IMR-90 (cell line): ENCODE measurements at regions not wholly inside any gene's neighbourhood (a gene's known extent, or its start where the extent isn't known, plus 50 kb on each side); places are given as distances from the start of the nearest gene placed in this dataset.

Experiments
- ATAC-seq: fragments of 200-7000 bp; cut with Tn5 transposase; 2 replicates; pipeline ENCODE4 v1.9.1; 2020; ENCODE audit warnings: low read depth, mild to moderate bottlenecking, moderate library complexity
- BruUV-seq: library from RNA; stranded (reverse); fragments of 400-500 nt; replicated peaks from 2 replicates; lab custom pipeline; 2021; lab: Mats Ljungman, UMichigan
- CTCF ChIA-PET: fragments of 300-600 bp; formaldehyde crosslinking; extraction: SDS; loops from one replicate; lab custom pipeline; 2021; ENCODE audit warnings: antibody characterized with exemption; lab: Yijun Ruan, JAX
- POLR2A ChIA-PET: fragments of 300-600 bp; sonication (Branson Sonifier 250); formaldehyde crosslinking; loops from one replicate; lab custom pipeline; 2022; ENCODE audit warnings: antibody characterized with exemption; ENCODE audit not compliant: unreplicated experiment; lab: Charles Lee
- DNase-seq: peaks from one replicate; pipeline ENCODE4 v3.0.0; 2013
- H2AFZ ChIP-seq: replicated peaks from 2 replicates; pipeline ENCODE3; 2013; ENCODE audit warnings: low read length, mild to moderate bottlenecking; ENCODE audit not compliant: poor library complexity
- H2AK5ac ChIP-seq: 2 replicates; pipeline ENCODE4 v1.6.1; 2013; ENCODE audit warnings: low read depth, low read length, inconsistent platforms
- H2AK9ac ChIP-seq: replicated peaks from 2 replicates; pipeline ENCODE3; 2013; ENCODE audit warnings: mild to moderate bottlenecking, low read depth, low read length, moderate library complexity; ENCODE audit not compliant: poor library complexity
- H2BK120ac ChIP-seq: 2 replicates; pipeline ENCODE4 v1.6.1; 2013; ENCODE audit warnings: low read depth, low read length, inconsistent platforms
- H2BK15ac ChIP-seq: 3 replicates; pipeline ENCODE4 v1.6.1; 2013; ENCODE audit warnings: low read depth, low read length, inconsistent platforms
- H2BK20ac ChIP-seq: 2 replicates; pipeline ENCODE4 v1.6.1; 2013; ENCODE audit warnings: low read depth, mild to moderate bottlenecking, inconsistent platforms, low read length, moderate library complexity
- H2BK5ac ChIP-seq: 2 replicates; pipeline ENCODE4 v1.6.1; 2013; ENCODE audit warnings: mild to moderate bottlenecking, low read depth, low read length, inconsistent platforms; ENCODE audit not compliant: poor library complexity, severe bottlenecking
- H3K14ac ChIP-seq: replicated peaks from 2 replicates; pipeline ENCODE4 v1.6.1; 2013; ENCODE audit warnings: low read depth, low read length, inconsistent platforms
- H3K18ac ChIP-seq: 2 replicates; pipeline ENCODE4 v1.6.1; 2013; ENCODE audit warnings: low read depth, low read length, control low read depth
- H3K23ac ChIP-seq: 2 replicates; pipeline ENCODE4 v1.6.1; 2013; ENCODE audit warnings: low read depth, low read length, inconsistent platforms
- H3K27ac ChIP-seq: 2 replicates; pipeline ENCODE4 v1.5.1; 2013; ENCODE audit warnings: mild to moderate bottlenecking, control low read depth, low read length; ENCODE audit not compliant: insufficient read depth
- H3K27me3 ChIP-seq: 2 replicates; pipeline ENCODE4 v1.6.1; 2013; ENCODE audit warnings: low read length; ENCODE audit not compliant: control insufficient read depth, insufficient read depth
- H3K36me3 ChIP-seq: 2 replicates; pipeline ENCODE4 v1.6.1; 2013; ENCODE audit warnings: low read length, mixed read lengths; ENCODE audit not compliant: control insufficient read depth, insufficient read depth
- H3K4ac ChIP-seq: 2 replicates; pipeline ENCODE4 v1.6.1; 2013; ENCODE audit warnings: low read depth, low read length, inconsistent platforms
- H3K4me1 ChIP-seq: 2 replicates; pipeline ENCODE4 v1.6.1; 2013; ENCODE audit warnings: low read length, mixed read lengths; ENCODE audit not compliant: control insufficient read depth, insufficient read depth
- H3K4me2 ChIP-seq: 2 replicates; pipeline ENCODE4 v1.6.1; 2013; ENCODE audit warnings: low read depth, mild to moderate bottlenecking, control low read depth, low read length, moderate library complexity
- H3K4me3 ChIP-seq: 2 replicates; pipeline ENCODE4 v1.5.1; 2013; ENCODE audit warnings: low read depth, mild to moderate bottlenecking, control low read depth, low read length, moderate library complexity; ENCODE audit not compliant: insufficient read depth
- H3K56ac ChIP-seq: 2 replicates; pipeline ENCODE4 v1.6.1; 2013; ENCODE audit warnings: low read length, inconsistent platforms; ENCODE audit not compliant: insufficient read depth; ENCODE audit errors: extremely low read depth
- H3K79me1 ChIP-seq, 2 experiments: 2 replicates each; pipeline ENCODE4 v1.6.1; 2013; ENCODE audit warnings: low read length in 2 of 2, inconsistent platforms in 1 of 2, low read depth in 1 of 2
- H3K9ac ChIP-seq: 2 replicates; pipeline ENCODE4 v1.6.1; 2013; ENCODE audit warnings: low read depth, low read length, control low read depth
- H3K9me1 ChIP-seq: 2 replicates; pipeline ENCODE4 v1.6.1; 2013; ENCODE audit warnings: low read length, inconsistent platforms; ENCODE audit not compliant: insufficient read depth
- H3K9me3 ChIP-seq: 2 replicates; pipeline ENCODE4 v1.6.1; 2013; ENCODE audit warnings: low read length; ENCODE audit not compliant: control insufficient read depth, insufficient read depth
- H4K20me1 ChIP-seq: 2 replicates; pipeline ENCODE4 v1.6.1; 2013; ENCODE audit warnings: low read length, inconsistent platforms; ENCODE audit not compliant: insufficient read depth
- H4K5ac ChIP-seq: 2 replicates; pipeline ENCODE4 v1.6.1; 2013; ENCODE audit warnings: mild to moderate bottlenecking, low read depth, low read length, control low read depth
- H4K8ac ChIP-seq, 2 experiments: 2 replicates each; pipeline ENCODE4 v1.6.1; 2013; ENCODE audit warnings: low read depth in 2 of 2, low read length in 2 of 2, control low read depth in 1 of 2, inconsistent platforms in 1 of 2
- H4K91ac ChIP-seq: 2 replicates; pipeline ENCODE4 v1.6.1; 2013; ENCODE audit warnings: low read depth, low read length, inconsistent platforms; ENCODE audit not compliant: insufficient read depth
- CEBPB ChIP-seq: IDR thresholded peaks from 2 replicates; pipeline ENCODE4 v1.6.1; 2012; ENCODE audit warnings: low read depth, low read length, improper control_type of control experiment
- RCOR1 ChIP-seq: IDR thresholded peaks from 2 replicates; pipeline ENCODE4 v1.6.1; 2012; ENCODE audit warnings: mild to moderate bottlenecking, low read length, improper control_type of control experiment; ENCODE audit not compliant: insufficient replicate concordance
- WGBS, 2 experiments: methylation state at CpG; one replicate each; pipeline versions ENCODE4 v1.1.5 to v1.1.7; 2013; ENCODE audit warnings: missing lambda C conversion rate in 2 of 2; ENCODE audit not compliant: insufficient read length in 1 of 2; ENCODE audit errors: extremely low coverage in 2 of 2; 5-methylcytosine and 5-hydroxymethylcytosine counted together
- dilution Hi-C: fragments of 300-500 bp; cut with HindIII; formaldehyde crosslinking; loops from one replicate; pipeline ENCODE4 v1.14.3; 2018; ENCODE audit warnings: low sequenced_read_pairs; ENCODE audit not compliant: unreplicated experiment
- in situ Hi-C: fragments of 300-500 bp; cut with MboI; formaldehyde crosslinking; loops from 3 replicates; pipeline ENCODE4 v1.14.3; 2019; ENCODE audit warnings: low sequenced_read_pairs, inconsistent platforms, mixed read lengths
- intact Hi-C: fragments of 100-400 bp; cut with micrococcal nuclease; formaldehyde crosslinking; loops from 2 replicates; pipeline ENCODE4 v1.10.0; 2022

DNA sequence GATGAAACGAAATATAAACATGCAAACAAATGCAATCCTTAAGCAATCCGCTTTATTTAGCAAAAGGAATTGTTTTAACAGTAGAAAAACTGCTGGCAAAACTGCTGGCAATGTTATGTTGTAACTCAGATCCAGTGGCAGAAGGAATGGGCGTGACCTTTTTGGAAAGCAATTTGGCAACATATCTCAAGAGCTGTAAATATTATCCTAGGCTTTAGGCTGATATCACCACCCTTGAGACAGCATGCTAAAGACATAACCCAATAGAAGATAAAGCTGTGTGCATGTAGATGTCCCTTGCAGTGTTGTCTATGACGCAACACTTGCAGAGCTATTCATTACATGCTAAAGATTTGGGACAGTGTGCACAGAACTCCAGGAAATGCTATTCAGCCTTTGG, 138.5 kb downstream of the DICER1 start:
- no peak overlapping the region for H3K27ac ChIP-seq
- no TSS peak for BruUV-seq
- no peak overlapping the region for H3K4me3 ChIP-seq
- ChIA-PET POLR2A (interaction anchor here (0.6 kb wide), 1 partner anchor 10 kb away, joined by 6 read pairs; no protein-coding TSS in a partner anchor), CTCF (interaction anchor here (0.9 kb wide), 1 partner anchor 13 kb away, joined by 3 read pairs; no protein-coding TSS in a partner anchor)
- H2AK9ac ChIP-seq, result no peak overlapping the region
- no CpG with 5 or more reads among the region's 4 CpGs for WGBS, 2 experiments
- H3K23ac ChIP-seq, result no peak overlapping the region
- no peak overlapping the region for H2BK120ac ChIP-seq
- dilution Hi-C loops (no loop called here), in situ Hi-C loops (no loop called here), intact Hi-C loops (no loop called here)
- ATAC-seq (no peak), DNase-seq (no peak)
- H4K8ac ChIP-seq, result no peak overlapping the region
- no peak overlapping the region for H4K91ac ChIP-seq
- no peak overlapping the region for H2BK20ac ChIP-seq
- no peak overlapping the region for H4K5ac ChIP-seq
- H3K27me3 ChIP-seq, result no peaks in the 10 kb centered on the region; the same call in 1 of the 2 replicates
- no peaks in the 10 kb centered on the region for H3K36me3 ChIP-seq
- no peak overlapping the region for H3K14ac ChIP-seq
- H3K9me3 ChIP-seq, result peaks cover 5% of the 10 kb centered on the region; the same call in 1 of the 2 replicates
- H2BK5ac ChIP-seq, result no peak overlapping the region
- no peaks in the 10 kb centered on the region for H4K20me1 ChIP-seq
- no peak overlapping the region for H3K9ac ChIP-seq
- no peaks in the 10 kb centered on the region for H3K9me1 ChIP-seq
- no peak overlapping the region for H3K4me2 ChIP-seq
- H3K18ac ChIP-seq, result no peak overlapping the region
- no peak overlapping the region for H2AK5ac ChIP-seq
- H3K4ac ChIP-seq, result no peak overlapping the region
- no peak for TF ChIP-seq RCOR1
- peak; percentile 76 for TF ChIP-seq CEBPB
- no peak overlapping the region for H2AFZ ChIP-seq
- H3K79me1 ChIP-seq, result no peaks in the 10 kb centered on the region
- no peak overlapping the region for H3K56ac ChIP-seq
- H2BK15ac ChIP-seq, result no peak overlapping the region
- H3K4me1 ChIP-seq, result no peaks in the 10 kb centered on the region; the same call in 1 of the 2 replicates
